ENCODE measurements at regions not wholly inside any gene's neighbourhood (a gene's known extent, or its start where the extent isn't known, plus 50 kb on each side); places are given as distances from the start of the nearest gene placed in this dataset.

DNA sequence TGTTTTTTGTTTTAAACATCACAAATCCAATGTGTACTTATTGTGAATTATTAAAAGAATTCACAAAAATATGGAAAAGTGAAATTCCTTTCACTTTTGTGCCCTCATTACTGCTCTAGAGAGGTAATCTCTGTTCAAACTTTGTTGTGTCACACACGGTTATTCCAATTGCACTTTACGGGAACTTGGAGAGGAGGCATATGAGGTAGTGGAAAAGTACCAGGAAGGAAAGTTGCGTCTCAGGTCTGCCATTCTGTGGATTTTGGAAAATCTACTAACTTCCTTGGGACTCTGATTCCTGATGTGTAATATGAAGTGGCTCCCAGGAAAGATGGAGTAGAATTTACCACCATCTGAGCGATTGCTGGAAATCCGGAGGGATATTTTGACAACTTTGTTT is 90.9 kb upstream of the DCN start:
- Histone ChIP-seq H3K4me3 (no peak overlapping the region), H3K4me1 (peaks cover 0 to 9% of the 10 kb centered on the region in 2 donors), H3K27me3 (no peaks in the 10 kb centered on the region), H3K27ac (peak overlapping the region; percentile 80 to 86), H3K9me3 (no peaks in the 10 kb centered on the region), H3K36me3 (no peaks in the 10 kb centered on the region)
- intact Hi-C loops (cut with DNase I; ENCODE audit: low total_unique reads): no loop called here
- no peak for TF ChIP-seq POLR2A (IDR thresholded peaks at IDR 0.05)
- TF ChIP-seq, protein P1, sequence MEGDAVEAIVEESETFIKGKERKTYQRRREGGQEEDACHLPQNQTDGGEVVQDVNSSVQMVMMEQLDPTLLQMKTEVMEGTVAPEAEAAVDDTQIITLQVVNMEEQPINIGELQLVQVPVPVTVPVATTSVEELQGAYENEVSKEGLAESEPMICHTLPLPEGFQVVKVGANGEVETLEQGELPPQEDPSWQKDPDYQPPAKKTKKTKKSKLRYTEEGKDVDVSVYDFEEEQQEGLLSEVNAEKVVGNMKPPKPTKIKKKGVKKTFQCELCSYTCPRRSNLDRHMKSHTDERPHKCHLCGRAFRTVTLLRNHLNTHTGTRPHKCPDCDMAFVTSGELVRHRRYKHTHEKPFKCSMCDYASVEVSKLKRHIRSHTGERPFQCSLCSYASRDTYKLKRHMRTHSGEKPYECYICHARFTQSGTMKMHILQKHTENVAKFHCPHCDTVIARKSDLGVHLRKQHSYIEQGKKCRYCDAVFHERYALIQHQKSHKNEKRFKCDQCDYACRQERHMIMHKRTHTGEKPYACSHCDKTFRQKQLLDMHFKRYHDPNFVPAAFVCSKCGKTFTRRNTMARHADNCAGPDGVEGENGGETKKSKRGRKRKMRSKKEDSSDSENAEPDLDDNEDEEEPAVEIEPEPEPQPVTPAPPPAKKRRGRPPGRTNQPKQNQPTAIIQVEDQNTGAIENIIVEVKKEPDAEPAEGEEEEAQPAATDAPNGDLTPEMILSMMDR (IDR thresholded peaks at IDR 0.05): no peak
- no peak for DNase-seq

DNA sequence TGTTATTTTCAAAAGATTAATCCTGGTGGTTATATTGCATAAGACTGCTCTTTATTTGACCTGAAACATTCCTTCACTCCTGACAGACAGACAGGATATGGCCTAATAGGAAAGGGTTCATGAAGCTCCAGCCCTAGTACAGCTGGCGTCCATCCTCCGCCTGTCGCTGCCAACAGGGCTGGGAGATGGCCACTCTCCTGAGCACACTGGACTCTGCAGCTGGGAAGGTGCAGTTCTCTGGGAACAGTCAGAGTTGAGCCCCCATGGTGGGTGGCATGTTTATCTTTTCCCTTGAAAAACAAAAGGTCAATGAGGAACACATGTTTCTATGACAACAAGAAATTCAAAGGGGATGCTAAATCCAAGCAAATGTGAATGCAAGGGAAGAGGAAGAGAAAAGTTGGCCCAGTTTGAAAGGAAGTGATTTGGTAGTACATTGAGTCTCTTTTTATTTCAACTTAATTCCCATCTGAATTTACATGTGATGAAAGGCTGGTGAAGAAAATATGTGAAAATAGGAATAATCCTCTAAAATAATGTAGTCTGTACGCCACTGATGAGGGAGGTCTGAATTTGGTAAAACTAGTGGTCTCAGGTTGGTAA is 89.9 kb upstream of the DCN start:
- Histone ChIP-seq H3K36me3 (no peaks in the 10 kb centered on the region), H3K27me3 (no peaks in the 10 kb centered on the region), H3K4me3 (no peak overlapping the region), H3K4me1 (peaks cover 0 to 9% of the 10 kb centered on the region in 2 donors), H3K9me3 (no peaks in the 10 kb centered on the region), H3K27ac (peak overlapping the region; percentile 80 to 86)
- peak; percentile 76 to 84 for DNase-seq
- no peak for TF ChIP-seq POLR2A (IDR thresholded peaks at IDR 0.05)
- TF ChIP-seq, protein P1 (IDR thresholded peaks at IDR 0.05): no peak
- intact Hi-C loops (cut with DNase I; ENCODE audit: low total_unique reads): no loop called here

DNA sequence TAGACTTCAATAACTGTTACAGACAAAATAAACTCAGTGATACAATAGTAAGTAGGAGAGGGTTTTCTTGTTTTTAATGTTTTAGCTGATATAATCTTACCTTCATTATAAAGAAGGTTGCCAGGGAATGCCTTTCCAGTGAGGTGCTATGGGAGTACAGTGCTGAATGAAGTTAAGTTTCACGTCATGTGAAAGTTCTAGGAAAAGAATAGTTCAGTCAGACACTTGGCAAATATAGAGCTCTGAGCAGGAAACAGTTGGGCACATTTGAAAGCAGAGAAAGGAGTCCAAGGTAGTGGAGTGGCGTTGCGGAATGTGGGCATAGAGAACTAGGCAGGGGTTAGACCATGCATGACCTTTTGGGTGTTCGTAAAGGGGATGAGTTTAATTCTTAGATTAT is 88.6 kb upstream of the DCN start:
- Histone ChIP-seq H3K27me3 (no peaks in the 10 kb centered on the region), H3K4me1 (peaks cover 0 to 9% of the 10 kb centered on the region in 2 donors), H3K27ac (peak overlapping the region; percentile 80 to 86), H3K4me3 (no peak overlapping the region), H3K36me3 (no peaks in the 10 kb centered on the region), H3K9me3 (no peaks in the 10 kb centered on the region)
- intact Hi-C loops (cut with DNase I; ENCODE audit: low total_unique reads): no loop called here
- no peak for DNase-seq
- TF ChIP-seq, protein P1 (IDR thresholded peaks at IDR 0.05): no peak
- no peak for TF ChIP-seq POLR2A (IDR thresholded peaks at IDR 0.05)

DNA sequence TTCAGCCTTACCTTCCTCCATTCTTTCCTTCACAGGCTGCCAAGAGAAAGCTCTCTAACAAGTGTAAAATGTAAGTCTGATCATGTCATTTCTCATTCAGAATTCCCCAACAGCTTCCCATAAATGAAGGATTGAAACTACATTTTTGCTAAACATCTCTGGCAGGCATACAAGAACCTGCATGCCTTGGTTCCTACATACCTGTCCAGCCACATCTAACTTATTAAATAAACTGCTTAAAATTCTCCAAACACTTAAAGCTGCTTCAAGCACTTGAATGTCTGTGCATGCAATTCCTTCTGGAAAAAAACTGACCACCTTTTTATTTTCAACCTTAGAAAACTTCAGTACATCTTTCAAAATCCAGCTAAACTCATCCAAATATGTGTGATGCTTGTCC is 84.4 kb upstream of the DCN start:
- H3K9me3 ChIP-seq: no peaks in the 10 kb centered on the region
- intact Hi-C loops (cut with DNase I; ENCODE audit: low total_unique reads): no loop called here
- no peak overlapping the region for H3K4me3 ChIP-seq
- no peak overlapping the region for H3K27ac ChIP-seq
- TF ChIP-seq, protein P1 (IDR thresholded peaks at IDR 0.05): no peak
- TF ChIP-seq POLR2A (IDR thresholded peaks at IDR 0.05): no peak
- H3K36me3 ChIP-seq: no peaks in the 10 kb centered on the region
- no peak for DNase-seq
- no peaks in the 10 kb centered on the region for H3K27me3 ChIP-seq
- H3K4me1 ChIP-seq: no peaks in the 10 kb centered on the region

DNA sequence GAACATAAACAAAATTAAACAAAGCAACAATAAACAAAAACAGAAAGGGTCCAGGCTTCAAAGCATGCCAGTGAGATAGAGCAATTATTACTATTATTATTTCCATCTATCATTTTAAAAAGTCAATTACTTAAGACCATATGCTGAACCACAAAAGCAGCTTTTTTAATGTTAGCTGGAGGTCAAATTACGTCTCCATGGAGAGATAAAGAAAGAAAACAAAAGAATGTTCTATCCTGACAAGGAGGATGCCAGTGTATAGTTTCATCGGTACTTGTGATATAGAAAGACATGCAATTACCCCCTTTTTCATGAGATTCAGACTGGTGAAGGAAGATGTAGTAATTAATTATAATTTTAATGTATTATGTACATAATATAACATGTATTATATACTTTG is 81.6 kb upstream of the DCN start:
- Histone ChIP-seq H3K4me1 (no peaks in the 10 kb centered on the region), H3K36me3 (no peaks in the 10 kb centered on the region), H3K27ac (no peak overlapping the region), H3K9me3 (no peaks in the 10 kb centered on the region), H3K27me3 (no peaks in the 10 kb centered on the region), H3K4me3 (no peak overlapping the region)
- TF ChIP-seq, protein P1 (IDR thresholded peaks at IDR 0.05): no peak
- no peak for TF ChIP-seq POLR2A (IDR thresholded peaks at IDR 0.05)
- DNase-seq: no peak
- intact Hi-C loops (cut with DNase I; ENCODE audit: low total_unique reads): no loop called here

All from uterus (tissue), 3 donors.